HepG2 (cell line): ENCODE measurements at regions not wholly inside any gene's neighbourhood (a gene's known extent, or its start where the extent isn't known, plus 50 kb on each side); places are given as distances from the start of the nearest gene placed in this dataset.

ENCODE experiments used
- ELF1 ChIP-seq: sonication (generic); formaldehyde crosslinking; IDR thresholded peaks from 2 replicates; pipeline ENCODE4 v1.4.0; 2020; ENCODE audit warnings: missing genetic modification reagents
- EP300 ChIP-seq, 3 experiments: sonication (generic) in 1 of 3; formaldehyde crosslinking in 1 of 3; IDR thresholded peaks; 2 replicates each; pipeline versions ENCODE4 v1.5.1 to v1.6.1; 2011 to 2020; ENCODE audit warnings: low read depth in 2 of 3, low read length in 2 of 3, borderline replicate concordance in 1 of 3, improper control_type of control experiment in 1 of 3, mild to moderate bottlenecking in 1 of 3, missing genetic modification reagents in 1 of 3, moderate library complexity in 1 of 3
- GABPB1 ChIP-seq: IDR thresholded peaks from 2 replicates; pipeline ENCODE4 v1.6.1; 2016; ENCODE audit warnings: mild to moderate bottlenecking, missing genetic modification reagents, moderate library complexity, missing compliant biosample characterization
- MAF1 ChIP-seq: sonication (generic); formaldehyde crosslinking; IDR thresholded peaks from 2 replicates; pipeline ENCODE4 v1.5.0; 2020; ENCODE audit warnings: missing genetic modification reagents, borderline replicate concordance
- MEIS1 ChIP-seq: sonication (generic); formaldehyde crosslinking; IDR thresholded peaks from 2 replicates; pipeline ENCODE4 v1.9.0; 2021; ENCODE audit warnings: mild to moderate bottlenecking, missing genetic modification reagents, moderate library complexity, borderline replicate concordance
- SMC3 ChIP-seq: IDR thresholded peaks from 2 replicates; pipeline ENCODE4 v1.6.1; 2011; ENCODE audit warnings: low read length, improper control_type of control experiment
- TEAD2 ChIP-seq: sonication (generic); formaldehyde crosslinking; IDR thresholded peaks from 2 replicates; pipeline ENCODE4 v1.9.0; 2021; ENCODE audit warnings: missing genetic modification reagents
- ZNF703 ChIP-seq: sonication (generic); formaldehyde crosslinking; IDR thresholded peaks from 2 replicates; pipeline ENCODE4 v1.5.1; 2020; ENCODE audit warnings: missing genetic modification reagents, mild to moderate bottlenecking, moderate library complexity, borderline replicate concordance
- TF ChIP-seq, protein P1 (sequence below): sonication (generic); formaldehyde crosslinking; IDR thresholded peaks from 2 replicates; pipeline ENCODE4 v1.5.0; 2020; ENCODE audit warnings: mild to moderate bottlenecking, missing genetic modification reagents, moderate library complexity
- TF ChIP-seq, protein P2 (sequence below): sonication (generic); formaldehyde crosslinking; IDR thresholded peaks from 2 replicates; pipeline ENCODE4 v1.5.1; 2020; ENCODE audit warnings: missing genetic modification reagents, mild to moderate bottlenecking, borderline replicate concordance
- TF ChIP-seq, protein P3 (sequence below): sonication (generic); formaldehyde crosslinking; IDR thresholded peaks from 2 replicates; pipeline ENCODE4 v1.4.0; 2020; ENCODE audit warnings: missing genetic modification reagents
- TF ChIP-seq, protein P4 (sequence below): sonication (generic); formaldehyde crosslinking; IDR thresholded peaks from 2 replicates; pipeline ENCODE4 v1.4.0; 2020; ENCODE audit warnings: missing genetic modification reagents, borderline replicate concordance
- TF ChIP-seq, protein P5 (sequence below): sonication (generic); formaldehyde crosslinking; IDR thresholded peaks from 2 replicates; pipeline ENCODE4 v1.4.0; 2020; ENCODE audit warnings: missing genetic modification reagents, mild to moderate bottlenecking, borderline replicate concordance

DNA sequence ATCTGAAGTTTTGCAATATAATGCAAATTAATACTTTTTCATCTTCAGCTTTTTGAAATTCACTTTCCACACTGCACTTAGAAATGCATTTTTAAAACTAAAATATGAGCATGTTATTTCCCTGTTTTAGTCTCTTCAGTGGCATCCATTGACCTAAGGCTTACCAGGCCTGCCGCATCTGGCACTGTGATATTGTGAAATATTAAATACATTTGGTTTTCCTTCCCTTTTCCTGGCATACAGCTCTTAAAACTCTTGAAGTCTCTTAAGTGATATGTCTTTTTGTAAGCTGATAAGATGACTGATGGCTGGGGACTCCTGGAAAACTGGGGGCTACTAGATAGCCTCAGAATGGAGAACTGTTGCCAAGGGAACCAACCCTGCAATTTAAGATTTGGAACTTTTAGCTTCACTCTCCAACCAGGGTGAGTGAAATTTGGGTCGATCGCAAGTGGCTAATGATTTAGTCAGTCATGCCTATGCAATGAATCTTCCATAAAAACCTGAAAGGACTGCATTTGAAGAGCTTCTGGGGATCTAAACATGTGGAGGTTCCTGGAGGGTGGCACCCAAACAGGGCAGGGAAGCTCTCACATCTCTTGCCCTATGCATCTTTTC, 75.5 kb upstream of the PDC start:
- TF ChIP-seq, protein P1, sequence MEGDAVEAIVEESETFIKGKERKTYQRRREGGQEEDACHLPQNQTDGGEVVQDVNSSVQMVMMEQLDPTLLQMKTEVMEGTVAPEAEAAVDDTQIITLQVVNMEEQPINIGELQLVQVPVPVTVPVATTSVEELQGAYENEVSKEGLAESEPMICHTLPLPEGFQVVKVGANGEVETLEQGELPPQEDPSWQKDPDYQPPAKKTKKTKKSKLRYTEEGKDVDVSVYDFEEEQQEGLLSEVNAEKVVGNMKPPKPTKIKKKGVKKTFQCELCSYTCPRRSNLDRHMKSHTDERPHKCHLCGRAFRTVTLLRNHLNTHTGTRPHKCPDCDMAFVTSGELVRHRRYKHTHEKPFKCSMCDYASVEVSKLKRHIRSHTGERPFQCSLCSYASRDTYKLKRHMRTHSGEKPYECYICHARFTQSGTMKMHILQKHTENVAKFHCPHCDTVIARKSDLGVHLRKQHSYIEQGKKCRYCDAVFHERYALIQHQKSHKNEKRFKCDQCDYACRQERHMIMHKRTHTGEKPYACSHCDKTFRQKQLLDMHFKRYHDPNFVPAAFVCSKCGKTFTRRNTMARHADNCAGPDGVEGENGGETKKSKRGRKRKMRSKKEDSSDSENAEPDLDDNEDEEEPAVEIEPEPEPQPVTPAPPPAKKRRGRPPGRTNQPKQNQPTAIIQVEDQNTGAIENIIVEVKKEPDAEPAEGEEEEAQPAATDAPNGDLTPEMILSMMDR = no peak
- TF ChIP-seq TEAD2 (CRISPR knock-in tag) (no peak), GABPB1 (CRISPR knock-in tag) (no peak), MAF1 (CRISPR knock-in tag) (no peak), MEIS1 (CRISPR knock-in tag) (no peak), EP300 (IDR thresholded peaks at IDR 0.05; ENCODE audit: low read depth in 2 of 2, low read length in 2 of 2) (no peak), EP300 (CRISPR knock-in tag; IDR thresholded peaks at IDR 0.05; ENCODE audit: borderline replicate concordance) (no peak), ZNF703 (CRISPR knock-in tag) (no peak), SMC3 (no peak), ELF1 (CRISPR knock-in tag) (no peak)
- TF ChIP-seq, protein P2, sequence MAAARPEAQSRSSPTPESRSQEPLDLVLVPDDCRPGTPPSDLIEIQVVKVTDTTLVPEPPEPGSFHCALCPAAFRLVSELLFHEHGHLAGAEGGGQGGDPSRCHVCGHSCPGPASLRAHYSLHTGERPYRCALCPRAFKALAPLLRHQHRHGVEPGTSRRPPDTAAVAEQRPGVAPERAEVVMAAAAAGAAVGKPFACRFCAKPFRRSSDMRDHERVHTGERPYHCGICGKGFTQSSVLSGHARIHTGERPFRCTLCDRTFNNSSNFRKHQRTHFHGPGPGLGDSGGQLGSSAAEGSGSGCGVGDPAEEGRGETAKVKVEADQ (CRISPR knock-in tag) = no peak
- TF ChIP-seq, protein P3, sequence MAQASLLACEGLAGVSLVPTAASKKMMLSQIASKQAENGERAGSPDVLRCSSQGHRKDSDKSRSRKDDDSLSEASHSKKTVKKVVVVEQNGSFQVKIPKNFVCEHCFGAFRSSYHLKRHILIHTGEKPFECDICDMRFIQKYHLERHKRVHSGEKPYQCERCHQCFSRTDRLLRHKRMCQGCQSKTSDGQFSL (CRISPR knock-in tag) = no peak
- TF ChIP-seq, protein P4, sequence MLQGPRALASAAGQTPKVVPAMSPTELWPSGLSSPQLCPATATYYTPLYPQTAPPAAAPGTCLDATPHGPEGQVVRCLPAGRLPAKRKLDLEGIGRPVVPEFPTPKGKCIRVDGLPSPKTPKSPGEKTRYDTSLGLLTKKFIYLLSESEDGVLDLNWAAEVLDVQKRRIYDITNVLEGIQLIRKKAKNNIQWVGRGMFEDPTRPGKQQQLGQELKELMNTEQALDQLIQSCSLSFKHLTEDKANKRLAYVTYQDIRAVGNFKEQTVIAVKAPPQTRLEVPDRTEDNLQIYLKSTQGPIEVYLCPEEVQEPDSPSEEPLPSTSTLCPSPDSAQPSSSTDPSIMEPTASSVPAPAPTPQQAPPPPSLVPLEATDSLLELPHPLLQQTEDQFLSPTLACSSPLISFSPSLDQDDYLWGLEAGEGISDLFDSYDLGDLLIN = no peak
- TF ChIP-seq, protein P5, sequence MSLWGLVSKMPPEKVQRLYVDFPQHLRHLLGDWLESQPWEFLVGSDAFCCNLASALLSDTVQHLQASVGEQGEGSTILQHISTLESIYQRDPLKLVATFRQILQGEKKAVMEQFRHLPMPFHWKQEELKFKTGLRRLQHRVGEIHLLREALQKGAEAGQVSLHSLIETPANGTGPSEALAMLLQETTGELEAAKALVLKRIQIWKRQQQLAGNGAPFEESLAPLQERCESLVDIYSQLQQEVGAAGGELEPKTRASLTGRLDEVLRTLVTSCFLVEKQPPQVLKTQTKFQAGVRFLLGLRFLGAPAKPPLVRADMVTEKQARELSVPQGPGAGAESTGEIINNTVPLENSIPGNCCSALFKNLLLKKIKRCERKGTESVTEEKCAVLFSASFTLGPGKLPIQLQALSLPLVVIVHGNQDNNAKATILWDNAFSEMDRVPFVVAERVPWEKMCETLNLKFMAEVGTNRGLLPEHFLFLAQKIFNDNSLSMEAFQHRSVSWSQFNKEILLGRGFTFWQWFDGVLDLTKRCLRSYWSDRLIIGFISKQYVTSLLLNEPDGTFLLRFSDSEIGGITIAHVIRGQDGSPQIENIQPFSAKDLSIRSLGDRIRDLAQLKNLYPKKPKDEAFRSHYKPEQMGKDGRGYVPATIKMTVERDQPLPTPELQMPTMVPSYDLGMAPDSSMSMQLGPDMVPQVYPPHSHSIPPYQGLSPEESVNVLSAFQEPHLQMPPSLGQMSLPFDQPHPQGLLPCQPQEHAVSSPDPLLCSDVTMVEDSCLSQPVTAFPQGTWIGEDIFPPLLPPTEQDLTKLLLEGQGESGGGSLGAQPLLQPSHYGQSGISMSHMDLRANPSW (CRISPR knock-in tag) = no peak
